Kasumi-1 (cell line): ENCODE measurements at regions not wholly inside any gene's neighbourhood (a gene's known extent, or its start where the extent isn't known, plus 50 kb on each side); places are given as distances from the start of the nearest gene placed in this dataset.

Experiments
- DNase-seq, 2 experiments: peaks; one replicate each; lab custom pipeline; 2025; lab: John Stamatoyannopoulos, UW

DNA sequence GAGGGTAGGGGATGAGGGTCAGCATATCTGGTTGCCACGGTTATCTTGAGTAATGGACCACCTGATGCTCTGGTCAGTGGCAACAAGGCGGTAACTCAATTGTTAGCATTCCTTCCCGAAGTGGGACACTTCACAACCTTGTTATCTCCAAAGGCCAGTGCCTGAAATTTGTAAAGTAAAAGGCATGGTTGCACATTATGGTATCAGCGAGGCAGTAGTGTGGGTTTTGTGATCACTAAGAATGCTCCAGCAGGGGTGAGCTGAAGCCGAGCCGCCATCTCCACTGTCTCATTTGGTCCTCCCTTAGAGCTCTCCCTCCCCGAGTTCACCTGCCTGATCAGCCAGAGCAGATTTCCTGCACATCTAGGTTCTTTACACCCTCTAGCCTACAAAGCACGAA is 50.5 kb upstream of the LGALSL start:
- no peak for DNase-seq

- peak; percentile 79 to 84 for DNase-seq
These were observed 49.8 kb upstream of the LGALSL start for GRCh38 chr2:64404002-64404731.
